Stimulated activated CD4-positive, alpha-beta T cell treated with anti-CD3 and anti-CD28 coated beads, TNF-alpha, amount 100 ng/mL, for 1 hour (primary cell): ENCODE measurements at regions not wholly inside any gene's neighbourhood (a gene's known extent, or its start where the extent isn't known, plus 50 kb on each side); places are given as distances from the start of the nearest gene placed in this dataset.
"Not testable (repeated sequence)": the region's sequence is repeated elsewhere in the genome, so short reads cannot be mapped to it uniquely, and the experiment has no call there.

ENCODE experiments used
- DNase-seq, 3 donors: peaks; one replicate each; pipeline ENCODE4 v3.0.0-alpha.2; 2020; ENCODE audit warnings: low read depth in 3 of 3, low spot score in 1 of 3

DNA sequence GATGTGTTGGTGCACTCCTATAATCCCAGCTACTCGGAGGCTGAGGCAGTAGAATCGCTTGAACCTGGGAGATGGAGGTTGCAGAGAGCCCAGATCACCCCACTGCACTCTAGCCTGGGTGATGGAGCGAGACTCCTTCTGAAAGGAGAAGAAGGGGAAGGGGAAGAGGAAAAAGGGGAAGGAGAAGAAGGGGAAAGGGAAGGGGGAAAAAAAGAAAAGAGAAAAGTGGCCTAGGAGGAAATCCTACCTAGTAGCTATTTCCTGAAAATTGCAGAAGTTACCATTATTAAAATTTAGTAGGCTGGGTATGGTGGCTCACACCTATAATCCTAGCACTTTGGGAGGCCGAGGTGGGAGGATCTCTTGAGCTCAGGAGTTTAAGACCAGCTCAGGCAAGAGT, 67.4 kb downstream of the ARRDC3 start:
- DNase-seq = no peak

DNA sequence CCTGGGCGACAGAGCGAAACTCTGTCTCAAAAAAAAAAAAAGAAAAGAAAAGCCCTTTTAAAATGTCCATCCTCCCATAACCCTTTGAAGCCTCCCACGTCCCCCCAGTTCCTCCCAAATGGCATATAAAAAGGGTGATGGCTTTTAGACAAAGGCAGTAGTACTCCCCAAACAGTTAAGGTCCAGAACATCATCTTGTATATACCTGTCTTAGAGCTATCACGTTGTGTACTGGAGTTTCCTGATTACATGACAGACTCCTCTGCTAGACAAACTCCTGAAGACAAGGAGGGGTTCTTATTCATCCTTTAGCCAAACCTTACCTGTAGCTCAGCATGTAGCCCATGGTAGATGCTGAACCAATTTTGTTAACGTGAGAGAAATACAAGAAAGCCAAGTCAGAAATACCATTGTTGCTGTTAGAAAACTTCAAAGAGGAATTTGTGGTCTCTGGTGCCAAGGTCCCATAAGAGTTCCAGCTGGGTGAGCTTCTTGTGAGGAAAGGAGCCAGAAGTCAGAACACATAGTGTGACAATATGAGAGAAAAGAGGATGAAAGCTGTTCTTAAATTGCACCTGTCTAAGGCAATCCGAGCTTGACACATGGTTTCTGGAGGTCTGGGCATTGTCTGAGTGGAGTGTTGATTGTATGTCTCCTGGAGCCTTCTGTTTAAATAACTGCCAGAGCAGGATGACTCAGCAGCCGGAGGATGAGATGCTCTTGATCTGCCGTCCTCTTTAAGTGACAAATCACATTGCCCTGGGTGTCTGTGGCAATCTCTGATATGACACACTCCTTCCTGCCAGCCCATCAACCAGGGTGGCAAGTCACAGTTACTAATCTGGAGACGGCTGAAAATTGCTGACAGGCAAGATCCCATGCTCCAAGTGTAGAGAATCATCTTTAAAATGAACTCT, 69.1 kb downstream of the ARRDC3 start:
- DNase-seq = peak; percentile 43 to 78 (median 69)

DNA sequence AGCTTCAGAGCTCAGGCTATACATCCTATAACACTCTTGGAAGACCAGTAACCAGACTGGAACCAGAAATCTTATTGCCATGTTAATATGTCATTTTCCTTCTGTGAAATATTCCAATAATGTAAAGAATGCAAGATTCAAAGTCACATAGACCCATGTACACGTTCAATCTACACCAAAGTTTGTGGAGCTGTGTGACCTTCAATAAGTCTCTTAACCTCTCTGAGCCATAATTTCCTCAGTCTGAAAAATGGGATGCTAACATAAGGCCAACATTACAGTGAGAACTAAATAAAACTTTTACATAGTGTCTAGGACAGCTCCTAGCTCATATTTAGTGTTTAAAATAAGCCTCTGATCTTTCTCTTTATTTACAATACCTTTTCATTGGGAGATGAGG, 70.4 kb downstream of the ARRDC3 start:
- DNase-seq = no peak

DNA sequence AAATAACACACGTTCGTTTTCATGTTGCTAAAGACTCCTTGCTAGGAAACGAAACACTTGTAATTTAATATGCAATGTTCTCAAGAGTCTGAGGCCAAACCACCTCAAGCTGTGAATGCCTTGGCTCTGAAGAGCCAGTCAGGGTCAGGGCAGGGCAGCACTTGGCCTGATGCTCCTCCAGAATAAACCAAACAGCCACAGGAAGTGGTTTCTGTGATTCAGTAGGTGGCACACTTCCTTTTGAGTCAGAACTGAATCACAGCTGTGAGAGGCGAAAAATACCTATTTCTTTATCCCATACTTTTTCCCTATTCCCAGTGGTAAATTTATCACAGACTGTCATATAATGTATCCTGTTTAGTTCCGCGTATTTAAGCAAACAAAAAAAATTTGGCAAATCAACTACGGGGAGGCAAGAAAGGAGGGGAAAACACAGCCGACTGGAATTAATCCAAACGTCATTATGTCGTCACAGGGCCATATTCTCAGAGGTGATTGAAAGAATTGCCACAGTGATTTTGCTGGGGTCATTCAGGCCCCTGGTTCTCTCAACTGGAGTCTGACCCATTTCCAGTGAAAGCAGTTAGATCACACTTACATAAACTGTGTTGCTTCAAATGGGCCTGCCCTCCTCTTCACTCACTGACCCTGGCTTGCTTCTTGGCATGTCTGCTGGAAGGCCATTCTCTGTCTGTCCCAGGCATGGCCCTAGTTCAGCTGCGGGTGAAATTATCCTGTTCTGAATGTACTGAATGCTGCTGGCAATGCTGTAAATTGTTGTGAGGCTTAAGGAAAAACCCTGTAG, 71.2 kb downstream of the ARRDC3 start:
- peak in 2 of 3 donors; percentile 38 to 40 for DNase-seq

DNA sequence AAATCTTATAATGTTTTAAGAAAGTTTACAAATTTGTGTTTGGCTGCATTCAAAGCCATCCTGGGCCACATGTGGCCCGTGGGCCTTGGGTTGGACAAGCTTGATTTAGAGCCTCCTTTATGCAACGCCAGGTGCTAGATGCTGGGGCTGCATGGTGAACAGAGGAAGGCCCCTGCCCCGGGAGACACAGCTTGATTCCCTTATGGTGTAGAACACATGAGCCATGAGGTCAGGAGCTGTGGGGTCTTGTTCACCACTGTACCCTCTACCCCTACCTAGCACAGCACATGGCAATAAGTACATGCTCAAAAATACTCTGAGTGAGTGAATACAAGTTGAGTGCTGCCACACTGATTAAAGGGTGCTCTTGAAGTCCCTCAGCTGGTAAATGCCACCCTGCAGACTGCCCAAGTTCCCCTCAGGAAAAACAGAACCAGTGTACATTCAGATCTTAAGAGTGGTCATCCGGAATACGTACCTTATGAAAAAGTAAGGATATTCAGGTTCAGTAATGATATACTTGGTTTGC, 71.9 kb downstream of the ARRDC3 start:
- no peak for DNase-seq

DNA sequence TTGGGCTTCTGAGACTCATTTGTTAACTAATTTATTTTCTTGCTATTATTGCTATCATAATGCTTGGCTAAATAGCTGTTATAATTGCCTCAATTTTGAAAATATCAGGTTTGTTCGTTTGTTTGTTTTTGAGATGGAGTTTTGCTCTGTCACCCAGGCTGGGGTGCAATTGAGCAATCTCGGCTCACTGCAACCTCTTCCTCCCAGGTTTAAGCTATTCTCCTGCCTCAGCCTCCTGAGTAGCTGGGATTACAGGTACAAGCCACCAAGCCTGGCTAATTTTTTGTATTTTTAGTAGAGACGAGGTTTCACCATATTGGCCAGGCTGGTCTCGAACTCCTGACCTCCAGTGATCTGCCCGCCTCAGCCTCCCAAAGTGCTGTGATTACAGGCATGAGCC, 75.0 kb downstream of the ARRDC3 start:
- DNase-seq = not testable (repeated sequence)

DNA sequence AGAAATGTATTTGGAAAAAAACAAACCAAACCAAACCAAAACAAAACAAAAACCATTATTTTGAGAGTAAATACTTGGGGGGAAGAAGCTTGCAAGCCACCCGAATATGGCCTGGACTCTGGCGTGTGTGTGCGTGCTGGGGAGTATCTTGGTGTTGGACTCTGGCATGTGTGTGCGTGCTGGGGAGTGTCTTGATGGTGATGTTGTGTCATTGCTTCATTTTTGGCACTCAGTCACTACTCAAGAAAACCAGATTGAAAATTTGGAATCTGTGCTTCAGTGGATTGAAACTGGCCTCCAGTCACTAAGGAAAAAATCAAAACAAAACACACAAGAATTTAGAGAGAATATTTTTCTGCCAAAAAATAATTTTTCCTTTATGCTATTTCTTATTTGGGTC, 76.1 kb downstream of the ARRDC3 start:
- no peak for DNase-seq

DNA sequence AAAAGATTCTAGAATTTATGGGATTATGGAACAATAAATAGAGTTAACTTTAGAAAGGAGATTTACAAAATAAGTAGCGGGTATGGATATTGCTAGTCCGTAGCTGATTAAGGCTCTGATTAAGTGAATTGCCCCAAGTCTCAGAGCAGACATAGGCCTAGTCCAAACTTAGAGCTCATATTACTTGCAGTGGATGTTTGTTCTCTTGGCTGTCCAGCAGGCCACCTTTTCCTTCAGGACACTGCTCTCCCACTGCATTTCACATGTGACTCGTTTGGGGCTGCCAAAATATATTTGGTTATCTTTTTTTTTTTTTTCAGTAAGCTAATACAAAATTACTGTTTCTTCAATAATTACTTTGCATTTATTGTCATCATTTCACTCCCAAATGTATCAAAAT, 76.6 kb downstream of the ARRDC3 start:
- DNase-seq = no peak

DNA sequence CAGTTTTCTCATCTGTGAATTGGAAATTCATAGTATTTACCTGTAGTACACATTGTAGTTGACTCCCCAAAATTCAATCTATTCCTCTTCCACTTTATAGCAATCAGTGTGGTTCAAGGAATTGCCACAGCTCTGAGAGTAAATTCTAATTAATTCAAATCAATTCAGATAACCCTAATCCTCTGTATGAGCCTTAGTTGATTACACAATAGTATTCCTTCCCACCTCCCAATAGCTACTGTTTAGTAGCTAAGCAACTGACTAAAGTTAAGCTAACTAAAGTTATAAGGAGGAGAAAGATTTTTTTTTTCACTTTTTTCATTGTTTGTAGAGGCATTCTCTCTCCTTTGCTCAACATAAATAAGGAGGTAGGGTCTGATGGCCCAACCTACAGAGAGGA, 77.5 kb downstream of the ARRDC3 start:
- DNase-seq = no peak

DNA sequence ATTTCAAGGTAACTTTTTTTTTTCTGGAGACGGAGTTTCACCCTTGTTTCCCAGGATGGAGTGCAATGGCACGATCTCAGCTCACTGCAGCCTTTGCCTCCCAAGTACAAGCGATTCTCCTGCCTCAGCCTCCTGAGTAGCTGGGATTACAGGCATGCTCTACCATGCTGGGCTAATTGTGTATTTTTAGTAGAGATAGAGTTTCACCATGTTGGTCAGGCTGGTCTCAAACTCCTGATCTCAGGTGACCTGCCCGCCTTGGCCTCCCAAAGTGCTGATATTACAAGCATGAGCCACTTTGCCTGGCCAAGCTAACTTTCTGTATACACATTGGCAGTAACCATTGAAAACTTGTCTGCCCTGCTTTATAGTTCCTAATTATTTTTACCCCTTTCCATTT, 79.1 kb downstream of the ARRDC3 start:
- not testable (repeated sequence) for DNase-seq

DNA sequence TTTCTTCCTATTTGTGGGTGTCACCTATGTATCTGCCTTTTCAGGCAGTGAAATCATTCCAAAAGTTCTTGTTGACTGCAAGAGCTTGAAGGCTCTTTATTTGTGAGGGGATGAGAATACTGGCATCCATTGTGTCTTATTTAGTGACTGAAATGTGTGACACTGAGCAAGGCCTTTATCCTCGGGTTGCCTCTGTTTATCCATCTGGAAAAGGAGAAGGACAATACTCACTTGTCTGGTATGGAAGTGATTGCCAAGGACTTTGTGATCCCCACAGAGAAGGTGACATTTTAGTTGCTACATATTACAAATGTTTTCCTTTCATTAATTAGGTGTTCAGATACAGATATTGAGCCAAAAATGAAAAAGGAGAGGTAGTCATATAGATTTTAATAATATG, 80.2 kb downstream of the ARRDC3 start:
- DNase-seq = no peak

DNA sequence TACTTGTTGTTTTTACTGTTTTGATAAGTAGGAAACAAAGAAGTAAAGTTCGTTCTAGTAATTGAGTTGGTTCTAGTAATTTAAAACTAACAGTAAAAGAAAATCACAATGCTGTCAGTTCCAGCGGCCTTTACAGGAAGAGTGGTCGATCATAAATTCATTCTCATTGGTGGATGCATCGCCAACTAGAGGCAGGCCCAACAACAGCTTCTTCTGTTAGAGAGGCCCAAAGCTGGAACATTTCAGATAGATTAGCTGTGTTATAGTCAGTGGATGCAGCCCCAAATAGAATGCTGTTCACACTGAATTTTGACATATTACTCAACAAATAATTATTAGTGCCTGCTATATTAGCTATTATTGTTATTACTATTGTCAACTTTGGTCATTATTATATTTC, 80.8 kb downstream of the ARRDC3 start:
- DNase-seq = no peak

DNA sequence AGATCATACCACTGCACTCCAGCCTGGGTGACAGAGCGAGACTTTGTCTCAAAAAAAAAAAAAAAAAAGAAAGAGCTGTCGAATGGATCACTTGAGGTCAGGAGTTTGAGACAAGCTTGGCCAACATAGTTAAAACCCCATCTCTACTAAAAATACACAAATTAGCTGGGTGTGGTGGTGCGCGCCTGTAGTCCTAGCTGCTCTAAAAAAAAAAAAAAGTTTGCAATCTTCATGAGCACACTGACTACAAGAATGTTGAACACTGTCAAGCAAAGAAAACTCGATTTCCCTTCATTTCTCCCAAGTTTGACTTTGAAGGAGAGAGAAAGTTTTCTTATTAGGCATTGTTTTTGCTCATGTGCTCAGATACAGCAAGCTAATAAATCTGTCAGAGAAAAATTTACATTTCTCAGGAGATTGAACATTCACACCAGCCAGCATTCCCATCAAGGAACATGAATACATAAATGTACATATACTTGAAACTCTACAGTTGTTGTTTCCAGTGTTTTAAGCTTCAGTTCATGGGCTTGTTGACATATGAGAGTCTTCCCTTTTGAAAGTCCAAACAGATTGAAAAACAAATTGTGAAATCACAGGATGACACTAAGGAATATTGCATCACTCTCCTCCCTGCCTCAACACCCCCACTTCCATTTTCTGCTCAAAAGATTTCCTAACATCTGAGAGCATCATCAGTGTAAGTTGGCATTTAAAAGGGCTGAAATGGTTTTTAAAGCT, 81.8 kb downstream of the ARRDC3 start:
- no peak for DNase-seq

DNA sequence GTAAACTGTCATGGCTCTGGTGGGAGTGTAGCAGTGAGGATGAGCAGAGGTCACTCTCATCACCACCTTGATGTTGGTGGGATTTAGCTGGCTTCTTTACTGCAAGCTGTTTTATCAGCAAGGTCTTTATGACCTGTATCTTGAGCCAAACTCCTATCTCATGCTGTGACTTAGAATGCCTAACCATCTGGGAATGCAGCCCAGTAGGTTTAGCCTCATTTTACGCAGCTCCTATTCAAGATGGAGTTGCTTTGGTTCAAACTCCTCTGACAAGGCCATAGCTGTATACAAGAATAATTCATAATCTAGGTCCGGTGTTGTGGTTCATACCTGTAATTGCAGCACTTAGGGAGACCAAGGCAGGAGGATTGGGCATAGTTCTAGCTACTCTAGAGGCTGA, 85.1 kb downstream of the ARRDC3 start:
- DNase-seq = no peak

DNA sequence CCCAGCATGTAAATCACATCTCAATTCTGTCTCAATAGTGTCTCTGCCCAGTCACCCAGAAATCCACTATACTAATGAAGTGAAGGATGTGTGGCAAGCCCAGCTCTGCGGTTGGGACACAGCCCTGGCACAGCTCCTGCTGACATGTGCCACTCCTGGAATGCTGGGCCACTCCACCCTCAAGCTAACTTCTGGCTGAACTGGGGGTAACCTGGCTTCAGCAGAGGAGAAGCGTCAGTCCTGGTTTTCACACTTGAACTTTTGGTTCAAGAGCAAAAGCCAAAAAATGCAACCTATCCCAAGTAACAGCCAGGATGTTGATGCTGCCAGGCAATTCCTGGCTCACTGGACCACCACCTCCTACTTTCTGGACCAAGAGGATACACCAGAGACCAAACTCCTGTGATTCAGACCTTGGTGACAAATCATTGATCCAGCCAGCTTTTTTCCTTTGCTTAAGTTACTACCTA, 86.4 kb downstream of the ARRDC3 start:
- no peak for DNase-seq

DNA sequence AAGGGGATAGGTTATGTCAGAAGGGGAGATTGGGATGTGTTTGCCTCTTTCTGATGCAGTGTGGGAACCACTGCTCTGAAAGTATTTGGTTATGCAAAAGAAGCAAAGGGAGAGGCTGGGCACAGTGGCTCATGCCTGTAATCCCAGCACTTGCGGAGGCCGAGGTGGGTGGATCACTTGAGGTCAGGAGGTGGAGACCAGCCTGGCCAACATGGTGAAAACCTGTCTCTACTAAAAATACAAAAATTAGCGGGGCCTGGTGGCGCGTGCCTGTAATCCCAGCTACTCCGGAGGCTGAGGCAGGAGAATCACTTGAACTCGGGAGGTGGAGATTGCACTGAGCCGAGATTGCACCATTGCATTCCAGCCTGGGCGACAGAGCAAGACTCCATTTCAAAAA, 87.0 kb downstream of the ARRDC3 start:
- not testable (repeated sequence) for DNase-seq

DNA sequence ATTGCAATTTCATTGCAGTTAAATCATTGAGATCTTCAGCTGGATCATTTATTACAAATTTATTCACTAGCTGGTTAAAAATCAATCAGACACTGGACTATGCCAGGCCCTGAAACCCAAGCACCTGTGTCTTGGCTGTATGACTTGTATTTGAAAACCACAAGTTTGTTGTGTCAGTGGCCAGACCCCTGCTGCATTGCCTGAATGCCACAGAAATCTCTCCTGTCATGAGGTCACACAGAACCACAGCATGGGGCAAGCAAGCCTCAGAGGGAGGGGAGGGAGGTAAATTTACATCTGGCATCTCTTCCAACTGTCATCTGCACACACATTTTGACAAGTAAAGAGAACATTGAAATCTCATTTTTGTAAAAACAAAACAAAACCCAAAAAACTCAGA, 90.0 kb downstream of the ARRDC3 start:
- DNase-seq = no peak

DNA sequence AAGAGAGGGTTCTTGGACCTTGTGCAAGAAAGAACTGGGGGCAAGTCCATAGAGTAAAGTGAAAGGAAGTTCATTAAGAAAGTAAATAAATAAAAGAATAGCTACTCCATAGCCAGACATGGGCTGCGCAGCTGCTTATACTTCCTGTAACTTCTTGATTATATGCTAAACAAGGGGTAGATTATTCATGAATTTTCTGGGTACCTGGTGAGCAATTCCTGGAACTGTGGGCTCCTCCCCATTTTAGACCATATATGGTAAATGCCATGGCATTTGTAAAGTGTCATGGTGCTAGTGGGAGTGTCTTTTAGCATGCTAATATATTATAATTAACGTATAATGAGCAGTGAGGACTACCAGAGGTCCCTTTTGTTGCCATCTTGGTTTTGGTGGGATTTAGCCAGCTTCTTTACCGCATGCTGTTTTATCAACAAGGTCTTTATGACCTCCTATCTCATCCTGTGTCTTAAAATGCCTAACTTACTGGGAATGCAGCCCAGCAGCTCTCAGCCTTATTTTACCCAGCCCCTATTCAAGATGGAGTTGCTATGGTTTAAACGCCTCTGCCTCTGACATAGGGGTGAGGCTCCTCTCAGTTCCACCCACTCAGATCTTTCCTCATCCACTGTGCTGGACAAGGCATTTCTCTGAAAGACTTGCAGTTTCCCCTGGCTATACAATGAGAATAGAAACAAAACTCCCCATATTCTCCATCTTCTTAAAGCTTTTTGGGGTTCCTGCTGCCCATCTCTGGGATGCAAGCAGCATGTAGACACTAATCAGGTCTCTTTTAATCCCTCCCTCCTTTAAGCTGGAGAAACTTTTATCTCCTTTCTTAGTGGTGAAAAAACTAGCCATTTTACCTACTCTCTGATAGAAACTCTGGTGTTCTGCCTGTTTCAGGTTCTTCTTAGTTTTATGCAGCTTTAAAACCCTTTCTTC, 91.2 kb downstream of the ARRDC3 start:
- DNase-seq = no peak

DNA sequence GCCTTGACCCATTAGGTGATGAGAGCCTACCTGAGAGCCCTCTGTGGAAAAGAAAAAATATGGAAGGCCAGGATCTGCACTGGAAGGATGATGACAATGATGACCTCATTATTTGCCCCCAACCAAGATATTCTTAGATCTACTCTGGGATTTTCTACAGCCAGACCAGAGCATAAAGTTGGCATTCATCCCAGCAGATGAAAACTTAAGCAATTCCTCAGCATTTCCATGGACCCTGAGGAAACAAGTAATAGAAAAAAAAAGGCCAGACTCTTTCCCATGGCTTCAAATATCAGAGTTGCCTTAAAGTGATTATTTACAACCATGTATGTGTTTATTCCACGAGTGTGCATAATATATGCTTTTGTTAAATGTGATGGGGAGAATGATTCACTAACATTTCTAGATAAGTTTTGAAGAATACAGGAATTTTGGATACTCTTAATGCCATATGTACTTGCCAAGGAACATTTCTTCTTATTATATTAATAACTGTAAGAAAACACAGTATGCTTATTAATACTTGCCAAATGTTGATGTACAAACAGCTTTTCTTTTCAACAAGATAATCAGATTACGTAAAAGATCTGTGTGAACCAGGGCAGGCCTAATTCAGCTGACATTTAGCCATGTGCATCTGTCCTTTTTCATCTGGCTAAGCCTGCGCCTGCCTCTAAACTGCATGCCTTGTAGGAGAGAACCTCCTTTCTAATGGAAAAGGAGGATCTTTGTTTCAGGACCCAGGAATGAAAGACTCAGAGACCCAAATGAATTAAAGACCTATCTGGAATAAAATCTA, 94.8 kb downstream of the ARRDC3 start:
- no peak for DNase-seq
